ENCODE measurements at regions not wholly inside any gene's neighbourhood (a gene's known extent, or its start where the extent isn't known, plus 50 kb on each side); places are given as distances from the start of the nearest gene placed in this dataset.

DNA sequence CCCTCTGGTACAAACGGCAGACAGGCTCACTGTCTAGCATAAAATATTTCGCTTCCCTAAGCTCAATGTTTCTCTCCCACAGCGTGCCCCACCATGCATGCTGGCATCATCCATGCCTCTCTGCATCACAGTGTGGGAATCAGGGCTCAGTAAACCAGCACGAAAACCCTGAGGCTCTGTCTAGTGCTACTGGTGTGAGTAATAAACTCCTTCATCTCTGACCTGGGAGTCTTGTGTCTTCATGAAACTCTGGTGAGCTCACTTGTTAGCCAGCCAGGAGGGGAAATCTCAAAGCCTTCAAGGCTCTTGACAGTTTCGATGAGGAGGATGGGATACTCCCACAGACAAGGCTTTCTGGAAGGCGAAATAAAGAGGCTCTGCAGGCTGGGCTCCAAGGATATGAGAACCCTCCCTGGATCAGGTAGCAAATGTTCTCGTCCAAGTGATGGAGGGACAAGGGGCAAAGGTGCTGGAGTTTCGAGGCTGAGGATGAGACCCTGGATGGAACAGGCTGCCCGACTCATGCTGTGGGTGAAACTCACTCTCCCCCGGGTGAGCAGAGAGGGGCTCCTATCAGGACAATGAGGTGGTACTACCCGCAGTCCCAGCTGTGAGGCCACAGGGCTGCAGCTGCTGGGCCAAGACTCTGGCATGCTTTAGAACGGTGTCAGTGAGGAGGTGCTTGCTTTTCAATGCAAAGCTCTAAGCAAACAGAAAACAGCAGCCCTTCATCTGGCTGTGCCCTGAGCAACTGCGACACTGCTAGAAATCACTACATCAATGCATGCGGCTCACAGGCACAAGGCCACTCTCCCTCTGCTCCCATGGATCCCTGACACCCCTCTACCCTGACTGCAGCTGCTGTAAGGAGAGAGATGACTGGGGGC, 69.3 kb downstream of the SHANK2 start:
- TF ChIP-seq CTCF (conservative IDR thresholded peaks at IDR 0.05; ENCODE audit: low read depth, low read length), result no peak
- H3K4me3 ChIP-seq (IDR thresholded peaks at IDR 0.05; ENCODE audit: insufficient read depth, low read depth, low read length), result no peak overlapping the region
- H3K79me2 ChIP-seq (ENCODE audit: insufficient read depth, low read depth), result no peaks in the 10 kb centered on the region
- H3K27ac ChIP-seq, result no peak overlapping the region
- no peak overlapping the region for H3K9ac ChIP-seq
- no peaks in the 10 kb centered on the region for H3K36me3 ChIP-seq (ENCODE audit: insufficient read depth)
- H4K20me1 ChIP-seq (ENCODE audit: insufficient read depth), result no peaks in the 10 kb centered on the region
- H2AFZ ChIP-seq (ENCODE audit: low read depth), result no peak overlapping the region
- H3K4me1 ChIP-seq (ENCODE audit: low read depth, poor library complexity, severe bottlenecking), result no peaks in the 10 kb centered on the region
- no peak overlapping the region for H3K4me2 ChIP-seq
- H3K27me3 ChIP-seq (ENCODE audit: insufficient read depth, low read depth), result no peaks in the 10 kb centered on the region

DNA sequence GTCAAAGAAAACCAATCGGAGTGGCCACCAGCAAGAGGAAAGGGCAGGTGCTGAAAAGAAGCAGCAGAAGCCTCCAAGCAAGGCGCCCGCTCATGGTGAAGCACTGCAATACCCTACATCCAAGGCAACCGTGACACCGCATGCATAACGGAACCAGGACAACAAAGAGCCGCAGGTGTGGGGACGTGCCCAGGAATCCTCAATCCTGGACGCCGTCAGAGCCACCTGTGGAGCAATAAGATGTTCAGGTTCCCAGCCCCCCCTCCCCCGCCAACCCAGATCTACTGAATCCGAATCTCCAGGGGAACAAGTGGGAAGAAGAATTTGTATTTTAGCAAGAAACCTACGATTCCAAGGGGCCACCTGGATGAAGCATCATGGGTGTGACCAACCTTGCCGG, 70.8 kb downstream of the SHANK2 start:
- Histone ChIP-seq H3K9ac (no peak overlapping the region), H3K27ac (no peak overlapping the region), H3K79me2 (ENCODE audit: insufficient read depth, low read depth) (no peaks in the 10 kb centered on the region), H3K4me3 (IDR thresholded peaks at IDR 0.05; ENCODE audit: insufficient read depth, low read depth, low read length) (no peak overlapping the region), H3K4me2 (no peak overlapping the region), H3K4me1 (ENCODE audit: low read depth, poor library complexity, severe bottlenecking) (no peaks in the 10 kb centered on the region), H3K27me3 (ENCODE audit: insufficient read depth, low read depth) (no peaks in the 10 kb centered on the region), H2AFZ (ENCODE audit: low read depth) (no peak overlapping the region), H4K20me1 (ENCODE audit: insufficient read depth) (no peaks in the 10 kb centered on the region), H3K36me3 (ENCODE audit: insufficient read depth) (no peaks in the 10 kb centered on the region)
- TF ChIP-seq CTCF (conservative IDR thresholded peaks at IDR 0.05; ENCODE audit: low read depth, low read length), result no peak

DNA sequence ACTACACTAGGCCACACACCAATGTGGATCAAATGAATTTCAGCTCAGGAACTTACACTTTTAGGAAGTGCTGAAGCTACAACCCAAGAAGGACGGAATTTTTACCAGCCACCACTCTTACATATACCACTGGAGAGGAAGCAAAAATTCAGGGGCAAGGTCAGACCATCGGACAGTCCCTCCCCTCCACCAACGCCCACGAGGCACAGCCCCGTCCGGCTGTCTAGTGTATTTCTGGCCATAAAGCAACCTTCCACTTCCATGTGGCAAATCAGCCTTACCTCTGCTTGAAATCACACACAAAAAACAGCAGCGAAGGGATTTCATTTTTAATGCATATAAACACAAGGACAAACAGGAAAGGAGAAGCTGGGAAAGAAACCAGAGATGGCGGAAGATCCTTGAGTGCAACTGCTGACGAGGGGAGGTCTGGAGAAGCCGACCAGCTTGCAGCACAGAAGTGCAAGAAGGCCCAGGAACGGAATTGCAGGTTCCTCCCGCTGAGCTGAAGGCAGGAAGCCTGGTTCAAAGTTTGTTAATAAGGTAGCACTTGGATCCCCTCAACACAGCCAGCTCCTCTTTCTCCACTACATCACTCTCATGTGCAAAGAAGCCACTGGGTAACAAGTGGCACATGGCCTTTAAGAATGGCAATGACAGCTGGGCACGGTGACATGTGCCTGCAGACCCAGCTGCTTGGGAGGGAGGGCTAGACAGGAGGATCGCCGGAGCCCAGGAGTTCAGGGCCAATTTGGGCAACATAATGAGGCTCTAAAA, 71.5 kb downstream of the SHANK2 start:
- Histone ChIP-seq H3K4me1 (ENCODE audit: low read depth, poor library complexity, severe bottlenecking) (no peaks in the 10 kb centered on the region), H3K36me3 (ENCODE audit: insufficient read depth) (no peaks in the 10 kb centered on the region), H3K4me3 (IDR thresholded peaks at IDR 0.05; ENCODE audit: insufficient read depth, low read depth, low read length) (no peak overlapping the region), H2AFZ (ENCODE audit: low read depth) (no peak overlapping the region), H3K27me3 (ENCODE audit: insufficient read depth, low read depth) (no peaks in the 10 kb centered on the region), H4K20me1 (ENCODE audit: insufficient read depth) (no peaks in the 10 kb centered on the region), H3K4me2 (no peak overlapping the region), H3K9ac (no peak overlapping the region), H3K27ac (no peak overlapping the region), H3K79me2 (ENCODE audit: insufficient read depth, low read depth) (no peaks in the 10 kb centered on the region)
- TF ChIP-seq CTCF (conservative IDR thresholded peaks at IDR 0.05; ENCODE audit: low read depth, low read length), result no peak

GRCh38 chr11:71179877-71180605, 72.3 kb downstream of the SHANK2 start:
- H4K20me1 ChIP-seq (ENCODE audit: insufficient read depth), result no peaks in the 10 kb centered on the region
- TF ChIP-seq CTCF (conservative IDR thresholded peaks at IDR 0.05; ENCODE audit: low read depth, low read length), result no peak

More at GRCh38 chr11:71179877-71180605, 72.3 kb downstream of the SHANK2 start:
- Histone ChIP-seq H3K36me3 (ENCODE audit: insufficient read depth) (no peaks in the 10 kb centered on the region), H3K9ac (no peak overlapping the region), H3K4me3 (IDR thresholded peaks at IDR 0.05; ENCODE audit: insufficient read depth, low read depth, low read length) (no peak overlapping the region), H3K4me1 (ENCODE audit: low read depth, poor library complexity, severe bottlenecking) (no peaks in the 10 kb centered on the region), H3K27me3 (ENCODE audit: insufficient read depth, low read depth) (no peaks in the 10 kb centered on the region), H2AFZ (ENCODE audit: low read depth) (no peak overlapping the region), H3K4me2 (no peak overlapping the region), H3K79me2 (ENCODE audit: insufficient read depth, low read depth) (no peaks in the 10 kb centered on the region), H3K27ac (no peak overlapping the region)
